ENCODE measurements at regions not wholly inside any gene's neighbourhood (a gene's known extent, or its start where the extent isn't known, plus 50 kb on each side); places are given as distances from the start of the nearest gene placed in this dataset.

GRCh38 chr2:150400849-150401248 is 86.6 kb downstream of the RND3 start:
- TF ChIP-seq CTCF (IDR thresholded peaks at IDR 0.05 in 2 of 3, conservative IDR thresholded peaks at IDR 0.05 in 1 of 3; ENCODE audit: insufficient read depth in 2 of 3, low read depth in 1 of 3, low read length in 3 of 3) (no peak), KLF1 (tag; IDR thresholded peaks at IDR 0.05) (no peak), NR3C1 (CRISPR knock-in tag; IDR thresholded peaks at IDR 0.05) (no peak), EZH2 (IDR thresholded peaks at IDR 0.05; ENCODE audit: borderline replicate concordance, low read depth, low read length) (no peak), ZHX1 (conservative IDR thresholded peaks at IDR 0.05; ENCODE audit: low read length) (no peak), DLX4 (CRISPR knock-in tag; IDR thresholded peaks at IDR 0.05) (no peak), PBX2 (CRISPR knock-in tag; IDR thresholded peaks at IDR 0.05; ENCODE audit: low read depth) (no peak), PBX2 (tag; conservative IDR thresholded peaks at IDR 0.05; ENCODE audit: low read depth) (no peak), ZBTB1 (CRISPR knock-in tag; IDR thresholded peaks at IDR 0.05; ENCODE audit: borderline replicate concordance, low read depth) (no peak), ZNF436 (CRISPR knock-in tag; IDR thresholded peaks at IDR 0.05) (no peak), ARHGAP35 (IDR thresholded peaks at IDR 0.05; ENCODE audit: partially characterized antibody) (no peak), ZNF263 (CRISPR knock-in tag; IDR thresholded peaks at IDR 0.05; ENCODE audit: borderline replicate concordance) (no peak), RBFOX2 (IDR thresholded peaks at IDR 0.05; ENCODE audit: low read depth, low read length) (no peak), ZEB2 (IDR thresholded peaks at IDR 0.05) (no peak), YY1 (IDR thresholded peaks at IDR 0.05; ENCODE audit: borderline replicate concordance in 1 of 3, control insufficient read depth in 1 of 3, extremely low read depth in 1 of 3, insufficient read depth in 3 of 3, insufficient read length in 1 of 3, insufficient replicate concordance in 2 of 3, low read depth in 1 of 3, low read length in 2 of 3) (no peak)

Measured in K562 (cell line).